Brain microvascular endothelial cell (primary cell): ENCODE measurements at regions not wholly inside any gene's neighbourhood (a gene's known extent, or its start where the extent isn't known, plus 50 kb on each side); places are given as distances from the start of the nearest gene placed in this dataset.
"Not testable (repeated sequence)": the region's sequence is repeated elsewhere in the genome, so short reads cannot be mapped to it uniquely, and the experiment has no call there.

Experiments
- DNase-seq: peaks from one replicate; pipeline ENCODE4 v3.0.0-alpha.2; 2020
- H3K27ac ChIP-seq: fragments of 250-450 bp; sonication (Bioruptor Pico); 2 replicates; pipeline ENCODE4 v1.5.1; 2020; ENCODE audit warnings: mild to moderate bottlenecking, moderate library complexity
- H3K27me3 ChIP-seq: fragments of 250-450 bp; sonication (Bioruptor Pico); replicated peaks from 2 replicates; pipeline ENCODE4 v1.5.1; 2020; ENCODE audit warnings: mild to moderate bottlenecking
- H3K36me3 ChIP-seq: fragments of 250-450 bp; sonication (Bioruptor Pico); replicated peaks from 2 replicates; pipeline ENCODE4 v1.5.1; 2020; ENCODE audit warnings: mild to moderate bottlenecking
- H3K4me3 ChIP-seq: 2 replicates; pipeline ENCODE4 v1.5.1; 2011; ENCODE audit warnings: low read depth, mild to moderate bottlenecking, control low read depth, low read length, moderate library complexity
- CTCF ChIP-seq: IDR thresholded peaks from 2 replicates; pipeline ENCODE4 v1.5.1; 2011; ENCODE audit warnings: low read depth, mild to moderate bottlenecking, moderate library complexity, low read length, control low read depth, inconsistent platforms; ENCODE audit errors: missing control alignments
- in situ Hi-C: cut with HindIII; loops from 2 replicates; pipeline ENCODE4 v1.10.0; 2017; ENCODE audit warnings: low sequenced_read_pairs, low pct_ligation_motif_present

GRCh38 chr6:105859457-105859856 lies 226.7 kb upstream of the PRDM1 start:
- in situ Hi-C loops = no loop called here
- Histone ChIP-seq H3K27me3 (no peaks in the 10 kb centered on the region), H3K36me3 (no peaks in the 10 kb centered on the region), H3K4me3 (no peak overlapping the region), H3K27ac (no peak overlapping the region)
- no peak for TF ChIP-seq CTCF
- DNase-seq = no peak

GRCh38 chr6:105858639-105859038 lies 227.5 kb upstream of the PRDM1 start:
- H3K36me3 ChIP-seq, H3K4me3 ChIP-seq, H3K27me3 ChIP-seq, in situ Hi-C loops, H3K27ac ChIP-seq, DNase-seq: not testable (repeated sequence)

- H3K36me3 ChIP-seq = no peaks in the 10 kb centered on the region
- in situ Hi-C loops = no loop called here
- no peaks in the 10 kb centered on the region for H3K27me3 ChIP-seq
- no peak overlapping the region for H3K27ac ChIP-seq
- DNase-seq = no peak
- H3K4me3 ChIP-seq = no peak overlapping the region
- TF ChIP-seq CTCF = no peak
These were observed 230.7 kb upstream of the PRDM1 start for GRCh38 chr6:105855433-105855832.

GRCh38 chr6:105853979-105854378 lies 232.2 kb upstream of the PRDM1 start:
- H3K4me3 ChIP-seq, DNase-seq, in situ Hi-C loops, H3K36me3 ChIP-seq, H3K27me3 ChIP-seq, H3K27ac ChIP-seq: not testable (repeated sequence)

GRCh38 chr6:105851606-105852005 lies 234.5 kb upstream of the PRDM1 start:
- Histone ChIP-seq H3K27me3 (no peaks in the 10 kb centered on the region), H3K4me3 (no peak overlapping the region), H3K27ac (no peak overlapping the region), H3K36me3 (no peaks in the 10 kb centered on the region)
- no peak for DNase-seq
- TF ChIP-seq CTCF = no peak
- in situ Hi-C loops = no loop called here

GRCh38 chr6:105851113-105851580 lies 235.0 kb upstream of the PRDM1 start:
- Histone ChIP-seq H3K27me3 (no peaks in the 10 kb centered on the region), H3K36me3 (no peaks in the 10 kb centered on the region), H3K27ac (no peak overlapping the region), H3K4me3 (no peak overlapping the region)
- TF ChIP-seq CTCF = no peak
- no peak for DNase-seq
- in situ Hi-C loops = no loop called here

GRCh38 chr6:105850261-105851112 lies 235.6 kb upstream of the PRDM1 start:
- Histone ChIP-seq H3K4me3 (no peak overlapping the region), H3K27ac (no peak overlapping the region), H3K36me3 (no peaks in the 10 kb centered on the region), H3K27me3 (no peaks in the 10 kb centered on the region)
- no peak for TF ChIP-seq CTCF
- DNase-seq = no peak
- in situ Hi-C loops = no loop called here
